DOHH2 (cell line): ENCODE measurements at regions not wholly inside any gene's neighbourhood (a gene's known extent, or its start where the extent isn't known, plus 50 kb on each side); places are given as distances from the start of the nearest gene placed in this dataset.
A peak's percentile ranks its signal among the peaks of the same experiment; 100 is the strongest.

Source experiments
- H3F3A ChIP-seq: fragments of 200-600 bp; sonication (generic), shearing (Covaris generic); 2 replicates; pipeline ENCODE4 v1.6.0; 2016; ENCODE audit warnings: antibody characterized with exemption, mild to moderate bottlenecking; ENCODE audit not compliant: control insufficient read depth, insufficient read depth
- H3K27ac ChIP-seq: fragments of 200-600 bp; sonication (generic); 2 replicates; pipeline ENCODE4 v1.5.1; 2014; ENCODE audit warnings: low read depth, mild to moderate bottlenecking, low read length, moderate library complexity
- H3K27me3 ChIP-seq: fragments of 200-600 bp; sonication (generic); 2 replicates; pipeline ENCODE4 v1.6.1; 2014; ENCODE audit warnings: mild to moderate bottlenecking, low read length, mixed read lengths; ENCODE audit not compliant: control insufficient read depth
- H3K36me3 ChIP-seq: fragments of 200-600 bp; sonication (generic); 2 replicates; pipeline ENCODE4 v1.6.1; 2014; ENCODE audit warnings: mild to moderate bottlenecking, low read length, moderate library complexity, mixed read lengths; ENCODE audit not compliant: control insufficient read depth
- H3K4me1 ChIP-seq: fragments of 200-600 bp; sonication (generic); 2 replicates; pipeline ENCODE4 v1.6.1; 2014; ENCODE audit warnings: mild to moderate bottlenecking, low read length, mixed read lengths; ENCODE audit not compliant: control insufficient read depth
- H3K4me2 ChIP-seq: fragments of 200-600 bp; sonication (generic); 2 replicates; pipeline ENCODE4 v1.6.0; 2014; ENCODE audit warnings: mild to moderate bottlenecking, low read length, moderate library complexity
- H3K4me3 ChIP-seq: fragments of 200-600 bp; sonication (generic); 2 replicates; pipeline ENCODE4 v1.5.1; 2014; ENCODE audit warnings: mild to moderate bottlenecking, low read length, mixed read lengths
- H3K79me2 ChIP-seq: fragments of 200-600 bp; sonication (generic); 2 replicates; pipeline ENCODE4 v1.6.1; 2014; ENCODE audit warnings: mild to moderate bottlenecking, low read length, mixed read lengths; ENCODE audit not compliant: control insufficient read depth
- H3K9me2 ChIP-seq: fragments of 200-600 bp; sonication (generic); replicated peaks from 2 replicates; pipeline ENCODE4 v1.6.1; 2014; ENCODE audit warnings: mild to moderate bottlenecking, low read length, mixed read lengths; ENCODE audit not compliant: control insufficient read depth
- H3K9me3 ChIP-seq: fragments of 200-600 bp; sonication (generic); 2 replicates; pipeline ENCODE4 v1.6.1; 2014; ENCODE audit warnings: antibody characterized with exemption, low read length, mixed read lengths; ENCODE audit not compliant: control insufficient read depth, insufficient read depth
- H4K20me1 ChIP-seq: fragments of 200-600 bp; sonication (generic); 2 replicates; pipeline ENCODE4 v1.6.0; 2014; ENCODE audit warnings: low read depth, mild to moderate bottlenecking, antibody characterized with exemption, low read length, moderate library complexity; ENCODE audit not compliant: control insufficient read depth, insufficient read depth
- CTCF ChIP-seq: fragments of 200-600 bp; sonication (generic); IDR thresholded peaks from one replicate; pipeline ENCODE4 v1.5.1; 2014; ENCODE audit warnings: antibody characterized with exemption, mild to moderate bottlenecking, low read depth, low read length; ENCODE audit not compliant: poor library complexity, severe bottlenecking
- EZH2phosphoT487 ChIP-seq: fragments of 200-600 bp; sonication (generic); IDR thresholded peaks from 2 replicates; pipeline ENCODE4 v1.6.1; 2017; ENCODE audit warnings: borderline replicate concordance, mild to moderate bottlenecking, antibody characterized with exemption, low read length, moderate library complexity, mixed read lengths

DNA sequence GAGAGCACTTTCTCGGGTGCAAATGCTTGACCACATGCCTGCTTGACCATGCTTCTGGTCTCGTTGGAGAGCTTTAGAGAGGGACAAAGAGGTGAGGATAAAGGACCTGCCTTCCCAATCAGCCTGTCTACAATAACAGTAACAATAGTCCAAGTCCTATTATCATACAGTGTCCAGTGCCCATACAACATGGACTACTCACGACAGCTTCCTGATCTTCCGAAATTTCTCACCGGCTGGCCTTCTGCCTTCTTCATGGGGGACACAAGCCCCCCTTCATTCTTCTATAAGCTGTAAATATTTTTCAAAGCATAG is 329.0 kb downstream of the PAX3 start:
- Histone ChIP-seq H3K27me3 (no peaks in the 10 kb centered on the region), H3K4me1 (no peaks in the 10 kb centered on the region), H3F3A (no peaks in the 10 kb centered on the region), H3K27ac (no peak overlapping the region), H3K9me3 (no peaks in the 10 kb centered on the region), H4K20me1 (no peaks in the 10 kb centered on the region), H3K36me3 (no peaks in the 10 kb centered on the region), H3K79me2 (no peaks in the 10 kb centered on the region), H3K4me3 (no peak overlapping the region), H3K9me2 (no peaks in the 10 kb centered on the region), H3K4me2 (no peak overlapping the region)
- TF ChIP-seq EZH2phosphoT487 (no peak), CTCF (no peak)

- Histone ChIP-seq H4K20me1 (no peaks in the 10 kb centered on the region), H3K4me1 (no peaks in the 10 kb centered on the region), H3K9me3 (no peaks in the 10 kb centered on the region), H3K27me3 (no peaks in the 10 kb centered on the region), H3F3A (no peaks in the 10 kb centered on the region), H3K36me3 (no peaks in the 10 kb centered on the region), H3K27ac (no peak overlapping the region), H3K79me2 (no peaks in the 10 kb centered on the region), H3K4me2 (no peak overlapping the region), H3K4me3 (no peak overlapping the region), H3K9me2 (no peaks in the 10 kb centered on the region)
- no peak for TF ChIP-seq EZH2phosphoT487
- peak; percentile 44 for TF ChIP-seq CTCF
Observed at GRCh38 chr2:221969087-221969829, 329.5 kb downstream of the PAX3 start.

GRCh38 chr2:221962186-221962585 is 336.6 kb downstream of the PAX3 start:
- no peaks in the 10 kb centered on the region for H4K20me1 ChIP-seq
- no peaks in the 10 kb centered on the region for H3K79me2 ChIP-seq
- H3K9me3 ChIP-seq = no peaks in the 10 kb centered on the region
- H3K4me2 ChIP-seq = no peak overlapping the region
- no peaks in the 10 kb centered on the region for H3K36me3 ChIP-seq
- H3K4me3 ChIP-seq = no peak overlapping the region
- no peaks in the 10 kb centered on the region for H3K9me2 ChIP-seq
- H3K27ac ChIP-seq = no peak overlapping the region
- H3F3A ChIP-seq = no peaks in the 10 kb centered on the region
- no peak for TF ChIP-seq EZH2phosphoT487
- no peak for TF ChIP-seq CTCF
- H3K4me1 ChIP-seq = no peaks in the 10 kb centered on the region
- no peaks in the 10 kb centered on the region for H3K27me3 ChIP-seq
